ENCODE measurements at regions not wholly inside any gene's neighbourhood (a gene's known extent, or its start where the extent isn't known, plus 50 kb on each side); places are given as distances from the start of the nearest gene placed in this dataset.

GRCh38 chr2:128654408-128654807 is 335.7 kb upstream of the HS6ST1 start:
- ChIA-PET CTCF (no interaction called here), POLR2A (no interaction called here)
- Mint-ChIP-seq H3K4me3 (no peak overlapping the region), H3K27me3 (peaks cover 5 to 34% (median 6%) of the 10 kb centered on the region in 5 donors), H3K36me3 (peaks cover 0 to 3% (median 0%) of the 10 kb centered on the region in 5 donors), H3K4me1 (peaks cover 0 to 7% (median 0%) of the 10 kb centered on the region in 7 donors), H3K9me3 (peaks cover 0 to 6% (median 2%) of the 10 kb centered on the region in 11 donors), H3K27ac (no peak overlapping the region)
- no peaks in the 10 kb centered on the region for H3K36me3 ChIP-seq (ENCODE audit: control insufficient read depth in 2 of 3, insufficient read depth in 3 of 3, low read length in 3 of 3)
- intact Hi-C loops (cut with micrococcal nuclease): no loop called here
- H3K4me3 ChIP-seq (ENCODE audit: low read length): no peak overlapping the region
- H3K4me1 ChIP-seq (ENCODE audit: control insufficient read depth in 2 of 2, insufficient read depth in 2 of 2, low read length in 2 of 2): no peaks in the 10 kb centered on the region
- DNase-seq (no peak), ATAC-seq (peak; percentile 83)
- no peaks in the 10 kb centered on the region for H3K9me3 ChIP-seq (ENCODE audit: control insufficient read depth in 2 of 3, low read length in 3 of 3)
- no peaks in the 10 kb centered on the region for H3K27me3 ChIP-seq (ENCODE audit: control insufficient read depth in 2 of 2, insufficient read depth in 2 of 2, low read length in 2 of 2)
- H3K27ac ChIP-seq (ENCODE audit: low read depth, low read length): no peak overlapping the region

GRCh38 chr2:128660836-128661235 is 342.2 kb upstream of the HS6ST1 start:
- CTCF ChIA-PET: no interaction called here
- no peaks in the 10 kb centered on the region for H3K4me1 ChIP-seq (ENCODE audit: control insufficient read depth in 2 of 2, insufficient read depth in 2 of 2, low read length in 2 of 2)
- H3K36me3 Mint-ChIP-seq: peaks cover 0 to 8% (median 0%) of the 10 kb centered on the region in 5 donors
- peaks cover 0 to 7% (median 0%) of the 10 kb centered on the region in 11 donors for H3K9me3 Mint-ChIP-seq
- no peaks in the 10 kb centered on the region for H3K9me3 ChIP-seq (ENCODE audit: control insufficient read depth in 2 of 3, low read length in 3 of 3)
- DNase-seq (no peak), ATAC-seq (no peak)
- H3K27me3 ChIP-seq (ENCODE audit: control insufficient read depth in 2 of 2, insufficient read depth in 2 of 2, low read length in 2 of 2): no peaks in the 10 kb centered on the region
- H3K27ac ChIP-seq (ENCODE audit: low read depth, low read length): no peak overlapping the region
- no peak overlapping the region for H3K27ac Mint-ChIP-seq
- H3K27me3 Mint-ChIP-seq: peaks cover 23 to 49% (median 26%) of the 10 kb centered on the region in 5 donors
- intact Hi-C loops (cut with micrococcal nuclease): no loop called here
- POLR2A ChIA-PET: no interaction called here
- no peaks in the 10 kb centered on the region for H3K36me3 ChIP-seq (ENCODE audit: control insufficient read depth in 2 of 3, insufficient read depth in 3 of 3, low read length in 3 of 3)
- H3K4me3 Mint-ChIP-seq: no peak overlapping the region
- peaks cover 0 to 3% (median 0%) of the 10 kb centered on the region in 7 donors for H3K4me1 Mint-ChIP-seq
- no peak overlapping the region for H3K4me3 ChIP-seq (ENCODE audit: low read length)

GRCh38 chr2:128661311-128661710 is 342.6 kb upstream of the HS6ST1 start:
- DNase-seq (no peak), ATAC-seq (no peak)
- Histone ChIP-seq H3K27me3 (ENCODE audit: control insufficient read depth in 2 of 2, insufficient read depth in 2 of 2, low read length in 2 of 2) (no peaks in the 10 kb centered on the region), H3K27ac (ENCODE audit: low read depth, low read length) (no peak overlapping the region), H3K9me3 (ENCODE audit: control insufficient read depth in 2 of 3, low read length in 3 of 3) (no peaks in the 10 kb centered on the region), H3K36me3 (ENCODE audit: control insufficient read depth in 2 of 3, insufficient read depth in 3 of 3, low read length in 3 of 3) (no peaks in the 10 kb centered on the region), H3K4me1 (ENCODE audit: control insufficient read depth in 2 of 2, insufficient read depth in 2 of 2, low read length in 2 of 2) (no peaks in the 10 kb centered on the region), H3K4me3 (ENCODE audit: low read length) (no peak overlapping the region)
- H3K27ac Mint-ChIP-seq: no peak overlapping the region
- H3K36me3 Mint-ChIP-seq: peaks cover 0 to 8% (median 0%) of the 10 kb centered on the region in 5 donors
- intact Hi-C loops (cut with micrococcal nuclease): no loop called here
- H3K4me1 Mint-ChIP-seq: peaks cover 0 to 5% (median 0%) of the 10 kb centered on the region in 7 donors
- H3K4me3 Mint-ChIP-seq: no peak overlapping the region
- ChIA-PET POLR2A (no interaction called here), CTCF (no interaction called here)
- peaks cover 23 to 54% (median 30%) of the 10 kb centered on the region in 5 donors for H3K27me3 Mint-ChIP-seq
- H3K9me3 Mint-ChIP-seq: peaks cover 0 to 8% (median 0%) of the 10 kb centered on the region in 11 donors

GRCh38 chr2:128662051-128662471 is 343.4 kb upstream of the HS6ST1 start:
- Mint-ChIP-seq H3K27ac (no peak overlapping the region), H3K9me3 (peaks cover 0 to 8% (median 1%) of the 10 kb centered on the region in 11 donors), H3K27me3 (peaks cover 25 to 57% (median 34%) of the 10 kb centered on the region in 5 donors), H3K36me3 (peaks cover 0 to 8% (median 0%) of the 10 kb centered on the region in 5 donors), H3K4me3 (no peak overlapping the region), H3K4me1 (peaks cover 0 to 5% (median 0%) of the 10 kb centered on the region in 7 donors)
- H3K36me3 ChIP-seq (ENCODE audit: control insufficient read depth in 2 of 3, insufficient read depth in 3 of 3, low read length in 3 of 3): no peaks in the 10 kb centered on the region
- H3K9me3 ChIP-seq (ENCODE audit: control insufficient read depth in 2 of 3, low read length in 3 of 3): no peaks in the 10 kb centered on the region
- no peak for DNase-seq
- no peak for ATAC-seq
- no peak overlapping the region for H3K4me3 ChIP-seq (ENCODE audit: low read length)
- ChIA-PET CTCF (no interaction called here), POLR2A (no interaction called here)
- no peaks in the 10 kb centered on the region for H3K27me3 ChIP-seq (ENCODE audit: control insufficient read depth in 2 of 2, insufficient read depth in 2 of 2, low read length in 2 of 2)
- H3K4me1 ChIP-seq (ENCODE audit: control insufficient read depth in 2 of 2, insufficient read depth in 2 of 2, low read length in 2 of 2): no peaks in the 10 kb centered on the region
- intact Hi-C loops (cut with micrococcal nuclease): no loop called here
- H3K27ac ChIP-seq (ENCODE audit: low read depth, low read length): no peak overlapping the region

GRCh38 chr2:128663371-128664050 is 344.8 kb upstream of the HS6ST1 start:
- no peaks in the 10 kb centered on the region for H3K9me3 ChIP-seq (ENCODE audit: control insufficient read depth in 2 of 3, low read length in 3 of 3)
- no peak overlapping the region for H3K4me3 ChIP-seq (ENCODE audit: low read length)
- H3K4me1 ChIP-seq (ENCODE audit: control insufficient read depth in 2 of 2, insufficient read depth in 2 of 2, low read length in 2 of 2): no peaks in the 10 kb centered on the region
- H3K27me3 Mint-ChIP-seq: peaks cover 18 to 61% (median 39%) of the 10 kb centered on the region in 5 donors
- H3K36me3 Mint-ChIP-seq: peaks cover 0 to 5% (median 0%) of the 10 kb centered on the region in 5 donors
- DNase-seq (no peak), ATAC-seq (no peak)
- ChIA-PET POLR2A (no interaction called here), CTCF (no interaction called here)
- H3K27ac Mint-ChIP-seq: no peak overlapping the region
- no peaks in the 10 kb centered on the region for H3K27me3 ChIP-seq (ENCODE audit: control insufficient read depth in 2 of 2, insufficient read depth in 2 of 2, low read length in 2 of 2)
- H3K4me3 Mint-ChIP-seq: no peak overlapping the region
- intact Hi-C loops (cut with micrococcal nuclease): no loop called here
- H3K36me3 ChIP-seq (ENCODE audit: control insufficient read depth in 2 of 3, insufficient read depth in 3 of 3, low read length in 3 of 3): no peaks in the 10 kb centered on the region
- no peak overlapping the region for H3K27ac ChIP-seq (ENCODE audit: low read depth, low read length)
- peaks cover 0 to 9% (median 0%) of the 10 kb centered on the region in 11 donors for H3K9me3 Mint-ChIP-seq
- H3K4me1 Mint-ChIP-seq: peaks cover 0 to 5% (median 0%) of the 10 kb centered on the region in 7 donors

- Histone ChIP-seq H3K27ac (ENCODE audit: low read depth, low read length) (no peak overlapping the region), H3K36me3 (ENCODE audit: control insufficient read depth in 2 of 3, insufficient read depth in 3 of 3, low read length in 3 of 3) (no peaks in the 10 kb centered on the region), H3K9me3 (ENCODE audit: control insufficient read depth in 2 of 3, low read length in 3 of 3) (no peaks in the 10 kb centered on the region), H3K4me1 (ENCODE audit: control insufficient read depth in 2 of 2, insufficient read depth in 2 of 2, low read length in 2 of 2) (no peaks in the 10 kb centered on the region), H3K27me3 (ENCODE audit: control insufficient read depth in 2 of 2, insufficient read depth in 2 of 2, low read length in 2 of 2) (no peaks in the 10 kb centered on the region), H3K4me3 (ENCODE audit: low read length) (no peak overlapping the region)
- DNase-seq: no peak
- Mint-ChIP-seq H3K36me3 (peaks cover 0 to 5% (median 0%) of the 10 kb centered on the region in 5 donors), H3K9me3 (peaks cover 0 to 9% (median 0%) of the 10 kb centered on the region in 11 donors), H3K27ac (no peak overlapping the region), H3K27me3 (peaks cover 18 to 68% (median 34%) of the 10 kb centered on the region in 5 donors), H3K4me1 (peaks cover 0 to 5% (median 0%) of the 10 kb centered on the region in 7 donors), H3K4me3 (no peak overlapping the region)
- POLR2A ChIA-PET: no interaction called here
- intact Hi-C loops (cut with micrococcal nuclease): no loop called here
- ATAC-seq: no peak
- CTCF ChIA-PET: no interaction called here
Observed at GRCh38 chr2:128664499-128664971, 345.9 kb upstream of the HS6ST1 start.

- POLR2A ChIA-PET: no interaction called here
- intact Hi-C loops (cut with micrococcal nuclease): no loop called here
Observed at GRCh38 chr2:128665113-128665512, 346.4 kb upstream of the HS6ST1 start.

More at GRCh38 chr2:128665113-128665512, 346.4 kb upstream of the HS6ST1 start:
- DNase-seq: no peak
- Histone ChIP-seq H3K4me3 (ENCODE audit: low read length) (no peak overlapping the region), H3K27me3 (ENCODE audit: control insufficient read depth in 2 of 2, insufficient read depth in 2 of 2, low read length in 2 of 2) (no peaks in the 10 kb centered on the region), H3K36me3 (ENCODE audit: control insufficient read depth in 2 of 3, insufficient read depth in 3 of 3, low read length in 3 of 3) (no peaks in the 10 kb centered on the region), H3K9me3 (ENCODE audit: control insufficient read depth in 2 of 3, low read length in 3 of 3) (no peaks in the 10 kb centered on the region), H3K27ac (ENCODE audit: low read depth, low read length) (no peak overlapping the region), H3K4me1 (ENCODE audit: control insufficient read depth in 2 of 2, insufficient read depth in 2 of 2, low read length in 2 of 2) (no peaks in the 10 kb centered on the region)
- Mint-ChIP-seq H3K27ac (no peak overlapping the region), H3K27me3 (peaks cover 15 to 66% (median 32%) of the 10 kb centered on the region in 5 donors), H3K4me1 (peaks cover 0 to 2% (median 0%) of the 10 kb centered on the region in 7 donors), H3K36me3 (peaks cover 0 to 5% (median 0%) of the 10 kb centered on the region in 5 donors), H3K4me3 (no peak overlapping the region), H3K9me3 (peaks cover 0 to 7% (median 0%) of the 10 kb centered on the region in 11 donors)
- CTCF ChIA-PET: no interaction called here
- no peak for ATAC-seq

Measured in naive thymus-derived CD4-positive, alpha-beta T cell (primary cell).